HG03460 (cell line): ENCODE measurements at regions not wholly inside any gene's neighbourhood (a gene's known extent, or its start where the extent isn't known, plus 50 kb on each side); places are given as distances from the start of the nearest gene placed in this dataset.

ENCODE experiments used
- ATAC-seq: cut with Tn5 transposase; IDR thresholded peaks from one replicate; pipeline ENCODE4 v1.9.1; 2021; ENCODE audit not compliant: unreplicated experiment

- no peak for ATAC-seq
These were observed 1230.3 kb upstream of the AGA start for GRCh38 chr4:178672512-178672911.

- ATAC-seq = no peak
These were observed 1239.6 kb upstream of the AGA start for GRCh38 chr4:178681871-178682270.

GRCh38 chr4:178689926-178690325, 1247.7 kb upstream of the AGA start:
- no peak for ATAC-seq

- no peak for ATAC-seq
These were observed 1251.6 kb upstream of the AGA start for GRCh38 chr4:178693816-178694215.

GRCh38 chr4:178696515-178696914, 1254.3 kb upstream of the AGA start:
- no peak for ATAC-seq

- no peak for ATAC-seq
These were observed 1270.2 kb upstream of the AGA start for GRCh38 chr4:178712486-178712885.

- no peak for ATAC-seq
These were observed 1295.8 kb upstream of the AGA start for GRCh38 chr4:178738026-178738425.

GRCh38 chr4:178745203-178745602, 1303.0 kb upstream of the AGA start:
- ATAC-seq = no peak

GRCh38 chr4:178752954-178753525, 1310.8 kb upstream of the AGA start:
- no peak for ATAC-seq

- ATAC-seq = no peak
These were observed 1336.3 kb upstream of the AGA start for GRCh38 chr4:178778496-178778895.

GRCh38 chr4:178781779-178782178, 1339.5 kb upstream of the AGA start:
- ATAC-seq = no peak

- no peak for ATAC-seq
These were observed 1342.3 kb upstream of the AGA start for GRCh38 chr4:178784491-178784890.

GRCh38 chr4:178789279-178789678, 1347.0 kb upstream of the AGA start:
- ATAC-seq = no peak

- no peak for ATAC-seq
These were observed 1357.0 kb upstream of the AGA start for GRCh38 chr4:178799204-178799603.

GRCh38 chr4:178808106-178808505, 1365.9 kb upstream of the AGA start:
- ATAC-seq = no peak

GRCh38 chr4:178809921-178810320, 1367.7 kb upstream of the AGA start:
- no peak for ATAC-seq

- no peak for ATAC-seq
These were observed 1369.1 kb upstream of the AGA start for GRCh38 chr4:178811356-178811755.

- ATAC-seq = no peak
These were observed 1370.6 kb upstream of the AGA start for GRCh38 chr4:178812866-178813265.

- ATAC-seq = no peak
These were observed 1372.7 kb upstream of the AGA start for GRCh38 chr4:178814908-178815307.

- ATAC-seq = no peak
These were observed 1381.5 kb upstream of the AGA start for GRCh38 chr4:178823673-178824295.

GRCh38 chr4:178836865-178837264, 1394.6 kb upstream of the AGA start:
- ATAC-seq = no peak

GRCh38 chr4:178838776-178839175, 1396.5 kb upstream of the AGA start:
- no peak for ATAC-seq

- ATAC-seq = no peak
These were observed 1414.0 kb upstream of the AGA start for GRCh38 chr4:178856139-178856800.
